Gastroesophageal sphincter (tissue), 3 donors: ENCODE measurements at regions not wholly inside any gene's neighbourhood (a gene's known extent, or its start where the extent isn't known, plus 50 kb on each side); places are given as distances from the start of the nearest gene placed in this dataset.

Source experiments
- CTCF ChIP-seq, 4 experiments: fragments of 200-600 bp in 2 of 4; fragments of 450-650 bp in 2 of 4; sonication (generic) in 1 of 4; IDR thresholded peaks; one replicate each; pipeline ENCODE4 v1.5.1; 2017 to 2019; ENCODE audit warnings: antibody characterized with exemption in 4 of 4, mild to moderate bottlenecking in 2 of 4, moderate library complexity in 2 of 4
- POLR2A ChIP-seq, 2 donors: fragments of 450-650 bp; IDR thresholded peaks; one replicate each; pipeline ENCODE4 v1.6.1; 2017; ENCODE audit warnings: antibody characterized with exemption in 2 of 2, mild to moderate bottlenecking in 2 of 2, moderate library complexity in 1 of 2

GRCh38 chr6:99136488-99136887 lies 188.7 kb upstream of the FBXL4 start:
- no peak for TF ChIP-seq CTCF (IDR thresholded peaks at IDR 0.05)
- no peak for TF ChIP-seq POLR2A (IDR thresholded peaks at IDR 0.05)
